GM23338 (cell line): ENCODE measurements at regions not wholly inside any gene's neighbourhood (a gene's known extent, or its start where the extent isn't known, plus 50 kb on each side); places are given as distances from the start of the nearest gene placed in this dataset.

ENCODE experiments used
- ATAC-seq: fragments of 200-7000 bp; cut with Tn5 transposase; 3 replicates; pipeline ENCODE4 v1.9.1; 2020
- DNase-seq: peaks from one replicate; pipeline ENCODE4 v3.0.0-alpha.2; 2015; ENCODE audit warnings: low spot score
- H2AFZ ChIP-seq: fragments of 200-600 bp; sonication (generic); 2 replicates; pipeline ENCODE4 v1.8.0; 2016; ENCODE audit warnings: antibody characterized with exemption, mild to moderate bottlenecking, moderate library complexity
- H3F3A ChIP-seq: fragments of 200-600 bp; sonication (generic); replicated peaks from 2 replicates; pipeline ENCODE4 v1.8.0; 2017; ENCODE audit warnings: antibody characterized with exemption, mixed run types, low read depth
- H3K27ac ChIP-seq: fragments of 200-600 bp; sonication (generic); 2 replicates; pipeline ENCODE4 v1.6.1; 2016; ENCODE audit warnings: low read depth
- H3K27me3 ChIP-seq: fragments of 200-600 bp; sonication (generic); 2 replicates; pipeline ENCODE4 v1.8.0; 2016; ENCODE audit warnings: mild to moderate bottlenecking, mixed run types, moderate library complexity; ENCODE audit not compliant: insufficient read depth
- H3K36me3 ChIP-seq: fragments of 200-600 bp; sonication (generic); 2 replicates; pipeline ENCODE4 v1.8.0; 2016; ENCODE audit warnings: mild to moderate bottlenecking; ENCODE audit not compliant: insufficient read depth
- H3K4me1 ChIP-seq: fragments of 200-600 bp; sonication (generic); 2 replicates; pipeline ENCODE4 v1.8.0; 2016; ENCODE audit warnings: mild to moderate bottlenecking, moderate library complexity; ENCODE audit not compliant: insufficient read depth
- H3K4me2 ChIP-seq: fragments of 200-600 bp; sonication (generic); 2 replicates; pipeline ENCODE4 v1.7.1; 2017; ENCODE audit warnings: mixed run types
- H3K4me3 ChIP-seq: fragments of 200-600 bp; sonication (generic); 2 replicates; pipeline ENCODE4 v1.6.1; 2016; ENCODE audit warnings: mixed run types
- H3K79me2 ChIP-seq: fragments of 200-600 bp; sonication (generic); replicated peaks from 2 replicates; pipeline ENCODE4 v1.8.0; 2017; ENCODE audit warnings: mild to moderate bottlenecking; ENCODE audit not compliant: insufficient read depth
- H3K9me2 ChIP-seq: fragments of 200-600 bp; sonication (generic); 2 replicates; pipeline ENCODE4 v1.8.0; 2017; ENCODE audit not compliant: insufficient read depth
- H4K20me1 ChIP-seq: fragments of 200-600 bp; sonication (generic); replicated peaks from 2 replicates; pipeline ENCODE4 v1.8.0; 2017; ENCODE audit warnings: mild to moderate bottlenecking; ENCODE audit not compliant: insufficient read depth
- H3K27ac Mint-ChIP-seq: 2 replicates; pipeline ENCODE4 v1.8.0; 2020; ENCODE audit warnings: inconsistent platforms, mild to moderate bottlenecking, moderate library complexity, mixed read lengths
- H3K27me3 Mint-ChIP-seq: 3 replicates; pipeline ENCODE4 v1.8.0; 2022; ENCODE audit warnings: low read depth, mild to moderate bottlenecking, moderate library complexity, mixed read lengths, inconsistent platforms; ENCODE audit not compliant: insufficient read depth, poor library complexity
- H3K36me3 Mint-ChIP-seq: 3 replicates; pipeline ENCODE4 v1.8.0; 2021; ENCODE audit warnings: low read depth, mild to moderate bottlenecking, inconsistent platforms, moderate library complexity, mixed read lengths
- H3K4me1 Mint-ChIP-seq: 3 replicates; pipeline ENCODE4 v1.8.0; 2020; ENCODE audit warnings: mild to moderate bottlenecking, inconsistent platforms, mixed read lengths
- H3K4me3 Mint-ChIP-seq: 3 replicates; pipeline ENCODE4 v1.8.0; 2021; ENCODE audit warnings: moderate library complexity, mild to moderate bottlenecking, inconsistent platforms, mixed read lengths
- H3K9me3 Mint-ChIP-seq: 3 replicates; pipeline ENCODE4 v1.8.0; 2020; ENCODE audit warnings: moderate library complexity, mild to moderate bottlenecking, inconsistent platforms, mixed read lengths
- CREB1 ChIP-seq: fragments of 250-450 bp; sonication (Bioruptor Pico); IDR thresholded peaks from 2 replicates; pipeline ENCODE4 v1.5.0; 2020; ENCODE audit warnings: low read depth, mild to moderate bottlenecking, moderate library complexity
- EZH2 ChIP-seq: fragments of 200-600 bp; sonication (generic); IDR thresholded peaks from one replicate; pipeline ENCODE4 v1.8.0; 2017; ENCODE audit warnings: antibody characterized with exemption, mild to moderate bottlenecking, low read depth; ENCODE audit not compliant: unreplicated experiment
- POLR2AphosphoS5 ChIP-seq: IDR thresholded peaks from 2 replicates; pipeline ENCODE4 v1.6.1; 2016; ENCODE audit warnings: antibody characterized with exemption, low read depth
- STAT1 ChIP-seq: IDR thresholded peaks from one replicate; pipeline ENCODE4 v1.6.1; 2016; ENCODE audit warnings: antibody characterized with exemption; ENCODE audit not compliant: unreplicated experiment
- ZNF331 ChIP-seq: fragments of 250-450 bp; sonication (Bioruptor Pico); IDR thresholded peaks from 2 replicates; pipeline ENCODE4 v1.5.0; 2020; ENCODE audit warnings: low read depth, mild to moderate bottlenecking, moderate library complexity
- TF ChIP-seq, protein P1 (sequence below): IDR thresholded peaks from 2 replicates; pipeline ENCODE4 v1.6.1; 2016; ENCODE audit warnings: antibody characterized with exemption
- TF ChIP-seq, protein P2 (sequence below): IDR thresholded peaks from one replicate; pipeline ENCODE4 v1.6.1; 2018; ENCODE audit warnings: antibody characterized with exemption; ENCODE audit not compliant: unreplicated experiment

- Histone ChIP-seq H3K4me1 (no peaks in the 10 kb centered on the region), H3K4me3 (no peak overlapping the region), H3F3A (no peaks in the 10 kb centered on the region), H2AFZ (no peak overlapping the region), H4K20me1 (no peaks in the 10 kb centered on the region), H3K27me3 (no peaks in the 10 kb centered on the region), H3K9me2 (peaks cover 24% of the 10 kb centered on the region), H3K79me2 (no peaks in the 10 kb centered on the region), H3K4me2 (no peak overlapping the region), H3K36me3 (no peaks in the 10 kb centered on the region), H3K27ac (no peak overlapping the region)
- DNase-seq: no peak
- no peak for ATAC-seq
- Mint-ChIP-seq H3K27me3 (no peaks in the 10 kb centered on the region), H3K36me3 (peaks cover 16% of the 10 kb centered on the region), H3K9me3 (peaks cover 3% of the 10 kb centered on the region; the same call in 2 of the 3 replicates), H3K4me1 (peaks cover 7% of the 10 kb centered on the region; the same call in 2 of the 3 replicates), H3K27ac (no peak overlapping the region), H3K4me3 (no peak overlapping the region)
- TF ChIP-seq, protein P1, sequence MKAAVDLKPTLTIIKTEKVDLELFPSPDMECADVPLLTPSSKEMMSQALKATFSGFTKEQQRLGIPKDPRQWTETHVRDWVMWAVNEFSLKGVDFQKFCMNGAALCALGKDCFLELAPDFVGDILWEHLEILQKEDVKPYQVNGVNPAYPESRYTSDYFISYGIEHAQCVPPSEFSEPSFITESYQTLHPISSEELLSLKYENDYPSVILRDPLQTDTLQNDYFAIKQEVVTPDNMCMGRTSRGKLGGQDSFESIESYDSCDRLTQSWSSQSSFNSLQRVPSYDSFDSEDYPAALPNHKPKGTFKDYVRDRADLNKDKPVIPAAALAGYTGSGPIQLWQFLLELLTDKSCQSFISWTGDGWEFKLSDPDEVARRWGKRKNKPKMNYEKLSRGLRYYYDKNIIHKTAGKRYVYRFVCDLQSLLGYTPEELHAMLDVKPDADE: no peak
- TF ChIP-seq POLR2AphosphoS5: no peak
Measured at GRCh38 chr3:162665684-162666391, 1169.2 kb downstream of the OTOL1 start.

DNA sequence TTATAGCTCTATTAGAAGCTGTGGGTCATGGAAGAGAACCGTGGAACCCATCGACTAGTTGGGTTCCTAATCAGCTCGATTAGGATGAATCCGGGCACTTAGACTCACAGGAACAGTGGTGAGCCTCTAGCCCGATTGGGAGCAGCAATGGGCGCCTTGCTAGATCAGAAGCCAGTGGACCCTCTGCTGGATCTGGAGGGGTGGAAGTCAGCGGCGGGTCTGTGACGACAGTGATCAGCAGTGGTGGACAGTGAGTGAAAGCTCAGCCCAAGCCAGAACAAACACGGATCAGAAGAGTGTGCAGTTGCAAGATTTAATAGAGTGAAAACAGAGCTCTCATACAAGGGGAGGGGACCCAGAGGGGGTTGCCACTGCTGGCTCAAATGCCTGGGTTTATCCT is 1170.2 kb downstream of the OTOL1 start:
- peaks cover 19% of the 10 kb centered on the region for H3K36me3 Mint-ChIP-seq
- no peak for TF ChIP-seq CREB1 (CRISPR knock-in tag)
- TF ChIP-seq, protein P1: no peak
- no peak for TF ChIP-seq STAT1
- TF ChIP-seq ZNF331 (CRISPR knock-in tag): no peak
- TF ChIP-seq EZH2: no peak
- TF ChIP-seq, protein P2, sequence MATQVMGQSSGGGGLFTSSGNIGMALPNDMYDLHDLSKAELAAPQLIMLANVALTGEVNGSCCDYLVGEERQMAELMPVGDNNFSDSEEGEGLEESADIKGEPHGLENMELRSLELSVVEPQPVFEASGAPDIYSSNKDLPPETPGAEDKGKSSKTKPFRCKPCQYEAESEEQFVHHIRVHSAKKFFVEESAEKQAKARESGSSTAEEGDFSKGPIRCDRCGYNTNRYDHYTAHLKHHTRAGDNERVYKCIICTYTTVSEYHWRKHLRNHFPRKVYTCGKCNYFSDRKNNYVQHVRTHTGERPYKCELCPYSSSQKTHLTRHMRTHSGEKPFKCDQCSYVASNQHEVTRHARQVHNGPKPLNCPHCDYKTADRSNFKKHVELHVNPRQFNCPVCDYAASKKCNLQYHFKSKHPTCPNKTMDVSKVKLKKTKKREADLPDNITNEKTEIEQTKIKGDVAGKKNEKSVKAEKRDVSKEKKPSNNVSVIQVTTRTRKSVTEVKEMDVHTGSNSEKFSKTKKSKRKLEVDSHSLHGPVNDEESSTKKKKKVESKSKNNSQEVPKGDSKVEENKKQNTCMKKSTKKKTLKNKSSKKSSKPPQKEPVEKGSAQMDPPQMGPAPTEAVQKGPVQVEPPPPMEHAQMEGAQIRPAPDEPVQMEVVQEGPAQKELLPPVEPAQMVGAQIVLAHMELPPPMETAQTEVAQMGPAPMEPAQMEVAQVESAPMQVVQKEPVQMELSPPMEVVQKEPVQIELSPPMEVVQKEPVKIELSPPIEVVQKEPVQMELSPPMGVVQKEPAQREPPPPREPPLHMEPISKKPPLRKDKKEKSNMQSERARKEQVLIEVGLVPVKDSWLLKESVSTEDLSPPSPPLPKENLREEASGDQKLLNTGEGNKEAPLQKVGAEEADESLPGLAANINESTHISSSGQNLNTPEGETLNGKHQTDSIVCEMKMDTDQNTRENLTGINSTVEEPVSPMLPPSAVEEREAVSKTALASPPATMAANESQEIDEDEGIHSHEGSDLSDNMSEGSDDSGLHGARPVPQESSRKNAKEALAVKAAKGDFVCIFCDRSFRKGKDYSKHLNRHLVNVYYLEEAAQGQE: no peak
- no peak for TF ChIP-seq POLR2AphosphoS5
- H4K20me1 ChIP-seq: no peaks in the 10 kb centered on the region
- no peaks in the 10 kb centered on the region for H3K27me3 Mint-ChIP-seq
- H3K4me2 ChIP-seq: no peak overlapping the region
- ATAC-seq (no peak), DNase-seq (no peak)
- no peaks in the 10 kb centered on the region for H3K79me2 ChIP-seq
- no peak overlapping the region for H2AFZ ChIP-seq
- H3K27ac ChIP-seq: no peak overlapping the region
- H3K9me2 ChIP-seq: peaks cover 19% of the 10 kb centered on the region
- no peak overlapping the region for H3K4me3 Mint-ChIP-seq
- no peaks in the 10 kb centered on the region for H3K27me3 ChIP-seq
- H3K36me3 ChIP-seq: no peaks in the 10 kb centered on the region
- peaks cover 3% of the 10 kb centered on the region; the same call in 2 of the 3 replicates for H3K9me3 Mint-ChIP-seq
- no peaks in the 10 kb centered on the region for H3K4me1 ChIP-seq
- no peak overlapping the region for H3K4me3 ChIP-seq
- peaks cover 14% of the 10 kb centered on the region for H3K4me1 Mint-ChIP-seq
- H3K27ac Mint-ChIP-seq: no peak overlapping the region; the same call in 1 of the 2 replicates
- no peaks in the 10 kb centered on the region for H3F3A ChIP-seq
